Endodermal cell (in vitro differentiated cells): ENCODE measurements at regions not wholly inside any gene's neighbourhood (a gene's known extent, or its start where the extent isn't known, plus 50 kb on each side); places are given as distances from the start of the nearest gene placed in this dataset.

ENCODE experiments used
- DNase-seq: peaks from one replicate; pipeline ENCODE4 v3.0.0-alpha.2; 2017
- H3K27ac ChIP-seq: 2 replicates; pipeline ENCODE4 v1.5.1; 2013; ENCODE audit warnings: mild to moderate bottlenecking, low read depth, low read length, moderate library complexity
- H3K27me3 ChIP-seq: 2 replicates; pipeline ENCODE4 v1.6.1; 2013; ENCODE audit warnings: mild to moderate bottlenecking, low read length, moderate library complexity; ENCODE audit not compliant: insufficient read depth, control insufficient read depth, poor library complexity, severe bottlenecking
- H3K36me3 ChIP-seq: 2 replicates; pipeline ENCODE4 v1.7.0; 2013; ENCODE audit warnings: mild to moderate bottlenecking, low read length, moderate library complexity; ENCODE audit not compliant: control insufficient read depth, insufficient read depth
- H3K4me1 ChIP-seq: one replicate; pipeline ENCODE4 v1.7.0; 2013; ENCODE audit warnings: low read length; ENCODE audit not compliant: control insufficient read depth, insufficient read depth
- H3K4me3 ChIP-seq: 2 replicates; pipeline ENCODE4 v1.5.1; 2013; ENCODE audit warnings: mild to moderate bottlenecking, low read length, moderate library complexity
- H3K9ac ChIP-seq: 2 replicates; pipeline ENCODE4 v1.6.1; 2013; ENCODE audit warnings: mild to moderate bottlenecking, low read length, moderate library complexity; ENCODE audit not compliant: poor library complexity, severe bottlenecking; ENCODE audit errors: extremely low read depth
- H3K9me3 ChIP-seq: 2 replicates; pipeline ENCODE4 v1.6.1; 2013; ENCODE audit warnings: mild to moderate bottlenecking, low read length, moderate library complexity; ENCODE audit not compliant: control insufficient read depth
- H3K27ac Mint-ChIP-seq: 2 replicates; pipeline ENCODE4 v1.8.0; 2020; ENCODE audit warnings: mixed read lengths
- H3K27me3 Mint-ChIP-seq: 2 replicates; pipeline ENCODE4 v1.8.0; 2021; ENCODE audit warnings: mild to moderate bottlenecking, mixed read lengths; ENCODE audit not compliant: insufficient read depth
- H3K36me3 Mint-ChIP-seq: 2 replicates; pipeline ENCODE4 v1.8.0; 2020; ENCODE audit warnings: low read depth, mixed read lengths
- H3K4me1 Mint-ChIP-seq: 2 replicates; pipeline ENCODE4 v1.8.0; 2020; ENCODE audit warnings: mixed read lengths
- H3K4me3 Mint-ChIP-seq: 2 replicates; pipeline ENCODE4 v1.8.0; 2020; ENCODE audit warnings: mild to moderate bottlenecking, moderate library complexity, mixed read lengths
- H3K9me3 Mint-ChIP-seq: 2 replicates; pipeline ENCODE4 v1.8.0; 2020; ENCODE audit warnings: mild to moderate bottlenecking, mixed read lengths
- WGBS, 2 experiments: methylation state at CpG; one replicate each; pipeline versions ENCODE4 v1.1.5 to v1.1.7; 2013; ENCODE audit warnings: missing lambda C conversion rate in 2 of 2, mixed read lengths in 1 of 2; ENCODE audit not compliant: insufficient coverage in 1 of 2, insufficient read length in 1 of 2; 5-methylcytosine and 5-hydroxymethylcytosine counted together
- TF ChIP-seq, protein P1 (sequence below): fragments of 200-600 bp; sonication (generic); conservative IDR thresholded peaks from 2 replicates; pipeline ENCODE4 v1.5.0; 2021; ENCODE audit warnings: antibody characterized with exemption, mild to moderate bottlenecking

- H3K9me3 ChIP-seq = no peaks in the 10 kb centered on the region
- WGBS, 2 experiments = 29 to 33% methylated on average over 3 to 8 of the region's 8 CpGs
- H3K9ac ChIP-seq = no peak overlapping the region
- peaks cover 33% of the 10 kb centered on the region for H3K4me1 Mint-ChIP-seq
- H3K27ac ChIP-seq = no peak overlapping the region
- peaks cover 85% of the 10 kb centered on the region for H3K27me3 Mint-ChIP-seq
- H3K27me3 ChIP-seq = peaks cover 87% of the 10 kb centered on the region
- no peak overlapping the region for H3K4me3 Mint-ChIP-seq
- H3K27ac Mint-ChIP-seq = no peak overlapping the region
- no peaks in the 10 kb centered on the region for H3K36me3 Mint-ChIP-seq
- H3K9me3 Mint-ChIP-seq = no peaks in the 10 kb centered on the region
- peak; percentile 63 for DNase-seq
- H3K4me1 ChIP-seq = peaks cover 10% of the 10 kb centered on the region
- H3K36me3 ChIP-seq = no peaks in the 10 kb centered on the region
- H3K4me3 ChIP-seq = no peak overlapping the region
- TF ChIP-seq, protein P1, sequence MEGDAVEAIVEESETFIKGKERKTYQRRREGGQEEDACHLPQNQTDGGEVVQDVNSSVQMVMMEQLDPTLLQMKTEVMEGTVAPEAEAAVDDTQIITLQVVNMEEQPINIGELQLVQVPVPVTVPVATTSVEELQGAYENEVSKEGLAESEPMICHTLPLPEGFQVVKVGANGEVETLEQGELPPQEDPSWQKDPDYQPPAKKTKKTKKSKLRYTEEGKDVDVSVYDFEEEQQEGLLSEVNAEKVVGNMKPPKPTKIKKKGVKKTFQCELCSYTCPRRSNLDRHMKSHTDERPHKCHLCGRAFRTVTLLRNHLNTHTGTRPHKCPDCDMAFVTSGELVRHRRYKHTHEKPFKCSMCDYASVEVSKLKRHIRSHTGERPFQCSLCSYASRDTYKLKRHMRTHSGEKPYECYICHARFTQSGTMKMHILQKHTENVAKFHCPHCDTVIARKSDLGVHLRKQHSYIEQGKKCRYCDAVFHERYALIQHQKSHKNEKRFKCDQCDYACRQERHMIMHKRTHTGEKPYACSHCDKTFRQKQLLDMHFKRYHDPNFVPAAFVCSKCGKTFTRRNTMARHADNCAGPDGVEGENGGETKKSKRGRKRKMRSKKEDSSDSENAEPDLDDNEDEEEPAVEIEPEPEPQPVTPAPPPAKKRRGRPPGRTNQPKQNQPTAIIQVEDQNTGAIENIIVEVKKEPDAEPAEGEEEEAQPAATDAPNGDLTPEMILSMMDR = no peak
Observed at GRCh38 chr2:118477111-118477862, 370.2 kb downstream of the EN1 start.

DNA sequence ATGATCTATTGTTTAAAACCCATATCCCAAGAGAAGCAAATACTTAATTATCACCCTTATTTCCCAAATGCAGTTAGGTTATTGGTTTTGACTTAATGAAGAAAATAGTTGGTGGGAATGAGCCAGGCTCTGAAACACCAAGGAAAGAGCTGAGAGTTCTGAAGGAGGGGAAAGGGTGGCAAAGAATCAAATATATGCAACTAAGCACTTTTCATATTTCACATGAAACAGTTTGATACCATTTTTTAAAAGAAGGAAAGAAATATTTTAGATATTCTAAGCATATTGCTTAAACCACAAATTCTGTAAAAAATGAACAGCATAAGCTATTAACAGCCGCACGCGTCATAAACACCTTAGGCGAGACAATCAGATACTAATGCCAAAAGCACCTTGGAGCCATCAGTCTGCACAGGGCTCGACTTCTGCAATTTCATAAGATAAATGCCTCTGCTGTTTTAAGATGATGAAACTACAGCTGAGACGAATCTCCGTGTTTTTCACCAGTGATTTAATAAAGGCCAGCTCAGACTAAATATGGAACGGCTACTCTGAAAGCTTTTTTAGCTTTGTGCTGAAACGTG is 371.7 kb downstream of the EN1 start:
- H3K4me1 ChIP-seq = peaks cover 10% of the 10 kb centered on the region
- Mint-ChIP-seq H3K9me3 (no peaks in the 10 kb centered on the region), H3K36me3 (no peaks in the 10 kb centered on the region), H3K4me1 (peaks cover 33% of the 10 kb centered on the region), H3K27me3 (peaks cover 82% of the 10 kb centered on the region), H3K27ac (no peak overlapping the region), H3K4me3 (no peak overlapping the region)
- H3K9ac ChIP-seq = no peak overlapping the region
- no peaks in the 10 kb centered on the region for H3K9me3 ChIP-seq
- WGBS, 2 experiments = 93 to 97% methylated on average over 9 of the region's 9 CpGs
- peak; percentile 10 for DNase-seq
- no peak overlapping the region for H3K27ac ChIP-seq
- H3K27me3 ChIP-seq = peaks cover 76% of the 10 kb centered on the region
- TF ChIP-seq, protein P1 = no peak
- no peak overlapping the region for H3K4me3 ChIP-seq
- H3K36me3 ChIP-seq = no peaks in the 10 kb centered on the region

- no peaks in the 10 kb centered on the region for H3K9me3 ChIP-seq
- H3K9me3 Mint-ChIP-seq = no peaks in the 10 kb centered on the region
- no peak overlapping the region for H3K4me3 ChIP-seq
- H3K27me3 Mint-ChIP-seq = peaks cover 84% of the 10 kb centered on the region
- H3K27ac Mint-ChIP-seq = no peak overlapping the region
- no peak overlapping the region for H3K9ac ChIP-seq
- peaks cover 10% of the 10 kb centered on the region for H3K4me1 ChIP-seq
- peaks cover 33% of the 10 kb centered on the region for H3K4me1 Mint-ChIP-seq
- no peak overlapping the region for H3K4me3 Mint-ChIP-seq
- no peaks in the 10 kb centered on the region for H3K36me3 ChIP-seq
- TF ChIP-seq, protein P1 = no peak
- H3K36me3 Mint-ChIP-seq = no peaks in the 10 kb centered on the region
- H3K27ac ChIP-seq = no peak overlapping the region
- WGBS, 2 experiments = 86 to 100% methylated on average over 1 to 3 of the region's 3 CpGs
- H3K27me3 ChIP-seq = peaks cover 73% of the 10 kb centered on the region
- DNase-seq = no peak
Observed at GRCh38 chr2:118474541-118474920, 372.9 kb downstream of the EN1 start.
